H54 (cell line): ENCODE measurements at regions not wholly inside any gene's neighbourhood (a gene's known extent, or its start where the extent isn't known, plus 50 kb on each side); places are given as distances from the start of the nearest gene placed in this dataset.

ENCODE experiments used
- DNase-seq: peaks from one replicate; pipeline ENCODE4 v3.0.0; 2011; ENCODE audit warnings: low spot score, mixed read lengths; ENCODE audit not compliant: insufficient read length
- FAIRE-seq: peaks from 3 replicates; lab custom pipeline; 2011; peaks lifted over from hg19 to GRCh38; lab: Jason Lieb, UNC
- POLR2A ChIP-seq: IDR thresholded peaks from 2 replicates; pipeline ENCODE4 v1.6.1; 2011; ENCODE audit warnings: low read depth, mild to moderate bottlenecking, low read length

- FAIRE-seq (no peak), DNase-seq (no peak)
Observed at GRCh38 chr2:59015027-59015426, 773.9 kb upstream of the FANCL start.

DNA sequence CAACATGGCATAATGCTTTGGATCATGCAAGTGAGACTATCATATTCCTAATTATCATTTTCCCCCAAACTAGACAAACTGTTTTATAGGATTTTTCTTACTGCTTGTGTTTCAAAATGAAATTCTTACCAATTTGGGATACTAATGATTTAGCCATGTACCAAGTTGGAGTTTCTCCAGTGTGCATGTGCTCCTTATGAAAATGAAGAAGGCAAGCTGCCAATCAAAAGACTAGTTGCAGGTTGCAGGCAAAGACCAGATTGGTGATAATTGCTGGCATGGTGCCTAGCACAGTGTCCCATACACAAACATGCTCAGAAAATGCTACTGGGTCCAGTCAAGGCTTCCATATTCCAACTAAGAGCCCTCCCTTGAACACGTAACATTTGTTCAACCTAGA, 771.8 kb upstream of the FANCL start:
- FAIRE-seq (no peak), DNase-seq (no peak)
- no peak for TF ChIP-seq POLR2A

More at GRCh38 chr2:59015027-59015426, 773.9 kb upstream of the FANCL start:
- no peak for TF ChIP-seq POLR2A

- TF ChIP-seq POLR2A = no peak
- no peak for FAIRE-seq
- DNase-seq = no peak
Observed at GRCh38 chr2:59012234-59012633, 771.1 kb upstream of the FANCL start.

GRCh38 chr2:59008950-59009349, 767.8 kb upstream of the FANCL start:
- no peak for TF ChIP-seq POLR2A
- FAIRE-seq = no peak
- DNase-seq = no peak

DNA sequence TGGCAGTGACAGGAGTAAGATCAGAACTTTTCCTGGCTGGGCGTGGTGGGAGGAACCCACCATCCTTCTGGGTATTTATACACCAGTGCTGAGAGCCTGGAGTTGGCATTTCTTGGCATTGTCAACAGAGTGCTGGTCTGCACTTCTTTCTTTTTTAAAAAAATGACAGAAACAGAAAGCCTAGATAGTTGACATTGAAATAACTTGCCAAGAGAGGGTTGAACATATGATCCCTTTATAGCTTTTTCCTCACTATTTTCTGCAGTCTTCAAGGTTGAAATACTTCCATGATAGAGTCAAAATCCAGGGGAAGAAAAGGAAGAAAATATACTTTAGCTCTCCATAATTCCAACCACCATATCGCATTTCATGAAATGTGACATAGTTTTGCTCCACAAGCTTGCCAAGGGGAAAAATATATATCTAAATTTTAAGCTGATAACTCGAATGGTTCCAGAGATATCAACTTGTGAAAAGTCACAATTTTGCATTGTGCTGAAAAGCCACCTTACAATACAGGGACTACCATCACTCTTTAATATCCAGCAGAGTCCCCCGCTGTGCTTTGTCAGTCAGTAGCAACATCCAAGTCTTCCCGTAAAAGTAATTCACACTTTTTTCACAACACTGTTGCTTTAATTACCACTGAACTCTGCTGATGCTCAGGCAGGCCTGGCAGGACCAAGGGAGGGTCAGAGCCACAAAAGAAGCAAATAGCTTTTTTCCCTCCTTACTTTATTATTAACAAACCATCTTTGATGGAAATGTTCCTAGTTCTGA, 764.9 kb upstream of the FANCL start:
- DNase-seq = no peak
- no peak for TF ChIP-seq POLR2A

DNA sequence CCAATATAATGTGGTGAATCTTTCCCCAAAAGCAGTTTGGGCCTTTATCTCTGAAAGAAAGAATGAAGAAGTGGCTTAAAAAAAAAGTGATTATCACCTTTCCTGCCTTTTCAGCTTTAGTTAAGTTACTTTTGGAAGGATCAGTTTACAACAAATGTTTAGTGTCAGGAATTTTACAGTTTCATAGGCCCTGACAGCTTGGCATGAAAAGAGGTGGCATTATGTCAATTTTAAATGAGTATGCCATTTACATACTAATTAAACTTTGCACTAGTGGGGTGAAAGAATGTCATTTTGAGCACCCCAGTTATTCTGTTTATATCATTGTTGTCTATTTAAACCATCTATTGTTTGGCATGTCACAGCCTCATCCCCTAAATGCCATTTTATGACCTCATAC, 763.5 kb upstream of the FANCL start:
- DNase-seq = no peak
- FAIRE-seq = no peak
- TF ChIP-seq POLR2A = no peak

More for the DNA sequence above, 764.9 kb upstream of the FANCL start:
- FAIRE-seq = no peak

GRCh38 chr2:59000796-59001195, 759.7 kb upstream of the FANCL start:
- FAIRE-seq = no peak
- no peak for TF ChIP-seq POLR2A
- no peak for DNase-seq

DNA sequence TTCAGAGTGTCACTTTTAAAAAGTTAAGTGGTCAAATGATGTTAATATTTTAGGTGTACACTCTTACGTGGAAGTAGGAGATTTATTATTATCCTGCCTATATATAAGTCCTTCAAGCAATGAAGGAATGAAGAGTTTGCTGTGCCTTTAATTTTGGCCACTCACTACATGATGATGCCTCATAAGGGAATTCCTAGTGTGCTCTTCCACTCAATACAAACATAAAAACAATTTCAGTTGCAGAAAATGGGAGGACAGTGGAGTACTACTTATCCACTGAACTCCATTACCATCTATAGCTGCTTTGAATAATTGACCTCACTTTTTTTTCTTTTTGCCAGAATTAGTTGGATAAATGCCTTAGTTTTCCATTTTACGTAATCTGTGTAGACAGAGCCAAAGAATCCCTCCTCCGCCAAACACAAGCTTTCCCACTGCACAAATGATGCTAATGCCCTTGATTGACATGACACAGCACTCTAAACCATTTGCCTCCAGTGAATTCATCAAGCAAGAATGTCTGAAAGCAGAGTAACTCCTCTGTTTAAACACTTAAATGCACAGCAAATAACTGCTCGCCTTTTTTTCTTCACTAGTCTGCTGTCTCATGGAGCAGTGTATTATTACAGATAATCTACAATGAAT, 751.1 kb upstream of the FANCL start:
- FAIRE-seq (no peak), DNase-seq (no peak)
- TF ChIP-seq POLR2A = no peak

DNA sequence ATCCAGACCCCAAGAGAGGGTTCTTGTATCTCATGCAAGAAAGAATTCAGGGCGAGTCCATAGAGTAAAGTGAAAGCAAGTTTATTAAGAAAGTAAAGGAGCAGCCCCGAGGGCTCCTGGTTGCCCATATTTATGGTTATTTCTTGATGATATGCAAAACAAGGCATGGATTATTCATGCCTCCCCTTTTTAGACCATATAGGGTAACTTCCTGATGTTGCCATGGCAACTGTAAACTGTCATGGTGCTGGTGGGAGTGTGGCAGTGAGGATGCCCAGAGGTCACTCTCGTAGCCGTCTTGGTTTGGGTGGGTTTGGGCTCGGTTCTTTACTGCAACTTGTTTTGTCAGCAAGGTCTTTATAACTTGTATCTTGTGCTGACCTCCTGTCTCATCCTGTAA, 750.2 kb upstream of the FANCL start:
- FAIRE-seq (no peak), DNase-seq (no peak)
- no peak for TF ChIP-seq POLR2A

DNA sequence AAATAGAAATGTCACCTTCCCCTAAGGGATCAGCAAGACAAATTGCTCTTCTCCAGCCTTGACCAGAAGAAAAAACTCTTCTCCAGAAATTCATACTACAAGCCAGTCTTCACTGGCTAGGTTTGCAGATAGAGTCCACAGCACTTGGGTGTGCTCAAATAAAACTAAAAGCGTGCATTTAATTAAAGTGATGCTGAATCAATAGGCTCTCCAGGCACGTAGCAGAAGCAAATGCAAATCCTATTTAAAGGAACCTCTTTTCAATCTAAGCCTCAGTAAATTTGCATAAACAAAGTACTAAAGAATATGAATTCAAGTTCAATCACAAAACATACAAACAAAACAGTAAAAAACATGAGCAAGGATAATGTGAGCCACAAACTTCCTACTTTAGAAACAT, 744.4 kb upstream of the FANCL start:
- TF ChIP-seq POLR2A = no peak
- no peak for FAIRE-seq

GRCh38 chr2:58984731-58985130, 743.6 kb upstream of the FANCL start:
- FAIRE-seq = no peak
- no peak for DNase-seq
- no peak for TF ChIP-seq POLR2A

More for the DNA sequence above, 744.4 kb upstream of the FANCL start:
- no peak for DNase-seq

DNA sequence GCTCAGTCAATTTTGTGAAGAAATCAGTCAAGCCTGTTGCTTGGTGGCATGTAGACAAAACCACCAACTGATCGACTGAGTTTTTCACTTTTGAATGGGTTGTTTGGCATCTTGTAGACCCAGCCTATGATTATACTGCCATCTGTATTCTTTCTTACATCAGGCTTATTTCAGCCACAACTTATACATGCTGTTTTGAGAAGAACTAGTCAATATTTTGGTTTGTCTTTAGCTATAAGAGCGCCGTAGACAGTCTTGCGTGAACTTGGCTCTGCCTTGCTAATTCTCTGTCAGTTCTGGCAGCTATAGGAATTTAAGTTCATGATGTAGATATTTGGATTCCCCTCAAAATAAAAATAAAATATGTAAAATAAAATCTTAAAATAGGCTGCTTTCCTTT, 742.0 kb upstream of the FANCL start:
- FAIRE-seq = no peak
- DNase-seq = no peak

GRCh38 chr2:58981237-58981636, 740.1 kb upstream of the FANCL start:
- no peak for TF ChIP-seq POLR2A
- DNase-seq (no peak), FAIRE-seq (no peak)

More for the DNA sequence above, 742.0 kb upstream of the FANCL start:
- TF ChIP-seq POLR2A = no peak

GRCh38 chr2:58976375-58977071, 735.4 kb upstream of the FANCL start:
- TF ChIP-seq POLR2A = no peak
- DNase-seq (no peak), FAIRE-seq (no peak)
